Vagina (tissue), 2 donors: ENCODE measurements at regions not wholly inside any gene's neighbourhood (a gene's known extent, or its start where the extent isn't known, plus 50 kb on each side); places are given as distances from the start of the nearest gene placed in this dataset.

Source experiments
- DNase-seq, 2 donors: peaks; one replicate each; pipeline ENCODE4 v3.0.0-alpha.2; 2017; ENCODE audit errors: extremely low spot score in 2 of 2
- H3K27ac ChIP-seq: fragments of 200-600 bp; sonication (generic); one replicate; pipeline ENCODE4 v1.5.1; 2019
- H3K27me3 ChIP-seq: fragments of 200-600 bp; sonication (generic); one replicate; pipeline ENCODE4 v1.5.1; 2019
- H3K36me3 ChIP-seq, 2 donors: fragments of 200-600 bp; sonication (generic); one replicate each; pipeline ENCODE4 v1.5.1; 2017 to 2019
- H3K4me1 ChIP-seq: fragments of 200-600 bp; sonication (generic); one replicate; pipeline ENCODE4 v1.5.1; 2019
- H3K4me3 ChIP-seq, 2 donors: fragments of 200-600 bp; sonication (generic); 1 replicate in 1 of 2; 2 replicates in 1 of 2; pipeline ENCODE4 v1.5.1; 2016 to 2019
- H3K9me3 ChIP-seq: fragments of 200-600 bp; sonication (generic); one replicate; pipeline ENCODE4 v1.5.1; 2019
- CTCF ChIP-seq, 3 experiments: fragments of 450-650 bp in 2 of 3; fragments of 200-600 bp in 1 of 3; sonication (generic) in 1 of 3; IDR thresholded peaks; one replicate each; pipeline ENCODE4 v1.5.1; 2017 to 2019; ENCODE audit warnings: antibody characterized with exemption in 3 of 3, mild to moderate bottlenecking in 2 of 3, moderate library complexity in 2 of 3
- POLR2A ChIP-seq, 2 donors: fragments of 450-650 bp; IDR thresholded peaks; one replicate each; pipeline ENCODE4 v1.6.1; 2017; ENCODE audit warnings: antibody characterized with exemption in 2 of 2, mild to moderate bottlenecking in 2 of 2, moderate library complexity in 2 of 2
- POLR2AphosphoS5 ChIP-seq, 2 donors: sonication (generic); formaldehyde crosslinking; IDR thresholded peaks; one replicate each; pipeline ENCODE4 v1.9.0; 2017; ENCODE audit warnings: antibody characterized with exemption in 2 of 2, mild to moderate bottlenecking in 2 of 2, low read depth in 1 of 2; ENCODE audit not compliant: insufficient read depth in 1 of 2
- intact Hi-C: fragments of 100-400 bp; cut with DNase I; formaldehyde crosslinking; loops from one replicate; pipeline ENCODE4 v1.15.1; 2023

- Histone ChIP-seq H3K4me3 (no peak overlapping the region), H3K4me1 (no peaks in the 10 kb centered on the region), H3K27me3 (no peaks in the 10 kb centered on the region), H3K27ac (no peak overlapping the region), H3K36me3 (no peaks in the 10 kb centered on the region), H3K9me3 (no peaks in the 10 kb centered on the region)
- intact Hi-C loops, result no loop called here
- TF ChIP-seq POLR2A (IDR thresholded peaks at IDR 0.05), result no peak
- TF ChIP-seq POLR2AphosphoS5 (IDR thresholded peaks at IDR 0.05; ENCODE audit: insufficient read depth in 1 of 2, low read depth in 1 of 2), result no peak
- TF ChIP-seq CTCF (IDR thresholded peaks at IDR 0.05), result no peak
- no peak for DNase-seq
Observed at GRCh38 chr10:113369365-113369694, 183.5 kb upstream of the HABP2 start.

- Histone ChIP-seq H3K4me3 (no peak overlapping the region), H3K27me3 (no peaks in the 10 kb centered on the region), H3K36me3 (no peaks in the 10 kb centered on the region), H3K4me1 (no peaks in the 10 kb centered on the region), H3K9me3 (no peaks in the 10 kb centered on the region), H3K27ac (no peak overlapping the region)
- intact Hi-C loops, result no loop called here
- DNase-seq, result no peak
- TF ChIP-seq CTCF (IDR thresholded peaks at IDR 0.05) (no peak), POLR2AphosphoS5 (IDR thresholded peaks at IDR 0.05; ENCODE audit: insufficient read depth in 1 of 2, low read depth in 1 of 2) (no peak), POLR2A (IDR thresholded peaks at IDR 0.05) (no peak)
Observed at GRCh38 chr10:113376428-113376827, 176.4 kb upstream of the HABP2 start.

GRCh38 chr10:113379091-113379490 lies 173.8 kb upstream of the HABP2 start:
- Histone ChIP-seq H3K9me3 (no peaks in the 10 kb centered on the region), H3K4me1 (peaks cover 17% of the 10 kb centered on the region), H3K36me3 (no peaks in the 10 kb centered on the region), H3K27ac (no peak overlapping the region), H3K4me3 (no peak overlapping the region), H3K27me3 (no peaks in the 10 kb centered on the region)
- intact Hi-C loops, result no loop called here
- DNase-seq, result no peak
- TF ChIP-seq POLR2A (IDR thresholded peaks at IDR 0.05) (no peak), POLR2AphosphoS5 (IDR thresholded peaks at IDR 0.05; ENCODE audit: insufficient read depth in 1 of 2, low read depth in 1 of 2) (no peak), CTCF (IDR thresholded peaks at IDR 0.05) (no peak)

GRCh38 chr10:113381416-113381815 lies 171.4 kb upstream of the HABP2 start:
- intact Hi-C loops, result loop anchor here (10.0 kb wide), 1 partner anchor 257 kb away; no protein-coding TSS in a partner anchor
- Histone ChIP-seq H3K4me3 (no peak overlapping the region), H3K9me3 (no peaks in the 10 kb centered on the region), H3K27me3 (no peaks in the 10 kb centered on the region), H3K4me1 (peaks cover 40% of the 10 kb centered on the region), H3K27ac (peak overlapping the region; percentile 26), H3K36me3 (no peaks in the 10 kb centered on the region)
- DNase-seq, result no peak
- TF ChIP-seq CTCF (IDR thresholded peaks at IDR 0.05) (no peak), POLR2A (IDR thresholded peaks at IDR 0.05) (no peak), POLR2AphosphoS5 (IDR thresholded peaks at IDR 0.05; ENCODE audit: insufficient read depth in 1 of 2, low read depth in 1 of 2) (no peak)

- DNase-seq, result no peak
- Histone ChIP-seq H3K36me3 (no peaks in the 10 kb centered on the region), H3K27me3 (no peaks in the 10 kb centered on the region), H3K4me1 (peaks cover 44% of the 10 kb centered on the region), H3K4me3 (peak overlapping the region; percentile 10 to 22), H3K9me3 (no peaks in the 10 kb centered on the region), H3K27ac (peak overlapping the region; percentile 26)
- intact Hi-C loops, result loop anchor here (10.0 kb wide), 1 partner anchor 257 kb away; no protein-coding TSS in a partner anchor
- TF ChIP-seq POLR2AphosphoS5 (IDR thresholded peaks at IDR 0.05; ENCODE audit: insufficient read depth in 1 of 2, low read depth in 1 of 2) (no peak), POLR2A (IDR thresholded peaks at IDR 0.05) (no peak), CTCF (IDR thresholded peaks at IDR 0.05) (no peak)
Observed at GRCh38 chr10:113381981-113382509, 170.8 kb upstream of the HABP2 start.
